Frontal cortex (tissue), 3 donors: ENCODE measurements at regions not wholly inside any gene's neighbourhood (a gene's known extent, or its start where the extent isn't known, plus 50 kb on each side); places are given as distances from the start of the nearest gene placed in this dataset.

Experiments
- DNase-seq, 2 donors: peaks; one replicate each; pipeline ENCODE4 v3.0.0; 2012; ENCODE audit warnings: low spot score in 2 of 2
- FAIRE-seq: peaks from 2 replicates; lab custom pipeline; 2012; peaks lifted over from hg19 to GRCh38; lab: Jason Lieb, UNC
- donor health status: control.
- donor health status: control.
- donor health status: control.

- FAIRE-seq = no peak
Measured at GRCh38 chr4:163846008-163846407, 351.5 kb downstream of the TMA16 start.

GRCh38 chr4:163852246-163852645, 357.8 kb downstream of the TMA16 start:
- no peak for DNase-seq
- no peak for FAIRE-seq

More at GRCh38 chr4:163846008-163846407, 351.5 kb downstream of the TMA16 start:
- no peak for DNase-seq

GRCh38 chr4:163857903-163858302, 363.4 kb downstream of the TMA16 start:
- FAIRE-seq = no peak
- no peak for DNase-seq

- FAIRE-seq = no peak
- DNase-seq = no peak
Measured at GRCh38 chr4:163858515-163858914, 364.0 kb downstream of the TMA16 start.

GRCh38 chr4:163863082-163863481, 368.6 kb downstream of the TMA16 start:
- no peak for FAIRE-seq
- DNase-seq = no peak

- FAIRE-seq (no peak), DNase-seq (no peak)
Measured at GRCh38 chr4:163865010-163865409, 370.5 kb downstream of the TMA16 start.

- DNase-seq (no peak), FAIRE-seq (no peak)
Measured at GRCh38 chr4:163866728-163867315, 372.3 kb downstream of the TMA16 start.

- DNase-seq = no peak
- FAIRE-seq = no peak
Measured at GRCh38 chr4:163868445-163868844, 374.0 kb downstream of the TMA16 start.

- DNase-seq = no peak
- FAIRE-seq = no peak
Measured at GRCh38 chr4:163871078-163871477, 376.6 kb downstream of the TMA16 start.

GRCh38 chr4:163875327-163875726, 380.8 kb downstream of the TMA16 start:
- FAIRE-seq (no peak), DNase-seq (no peak)

GRCh38 chr4:163878336-163879121, 384.0 kb downstream of the TMA16 start:
- DNase-seq (no peak), FAIRE-seq (no peak)

- DNase-seq = no peak
- FAIRE-seq = peak; percentile 90
Measured at GRCh38 chr4:163892417-163892816, 397.9 kb downstream of the TMA16 start.

GRCh38 chr4:163895378-163896005, 401.0 kb downstream of the TMA16 start:
- FAIRE-seq = no peak
- DNase-seq = no peak

- DNase-seq = no peak
- FAIRE-seq = no peak
Measured at GRCh38 chr4:163901319-163901718, 406.8 kb downstream of the TMA16 start.

GRCh38 chr4:163902417-163902816, 407.9 kb downstream of the TMA16 start:
- DNase-seq (no peak), FAIRE-seq (no peak)

GRCh38 chr4:163911891-163912290, 417.4 kb downstream of the TMA16 start:
- DNase-seq (no peak), FAIRE-seq (no peak)

- DNase-seq (no peak), FAIRE-seq (no peak)
Measured at GRCh38 chr4:163913571-163913970, 419.1 kb downstream of the TMA16 start.

GRCh38 chr4:163915896-163916295, 421.4 kb downstream of the TMA16 start:
- DNase-seq (no peak), FAIRE-seq (no peak)

GRCh38 chr4:163920426-163920825, 425.9 kb downstream of the TMA16 start:
- FAIRE-seq (no peak), DNase-seq (no peak)

GRCh38 chr4:163922302-163922701, 427.8 kb downstream of the TMA16 start:
- no peak for DNase-seq
- no peak for FAIRE-seq

GRCh38 chr4:163923092-163923491, 428.6 kb downstream of the TMA16 start:
- FAIRE-seq = peak; percentile 8
- DNase-seq = no peak
